H1 (cell line): ENCODE measurements at regions not wholly inside any gene's neighbourhood (a gene's known extent, or its start where the extent isn't known, plus 50 kb on each side); places are given as distances from the start of the nearest gene placed in this dataset.

Source experiments
- CTCF ChIA-PET: fragments of 300-600 bp; sonication (Branson Sonifier 250); formaldehyde crosslinking; loops from one replicate; lab custom pipeline; 2021; ENCODE audit not compliant: partially characterized antibody; lab: Charles Lee
- POLR2A ChIA-PET: fragments of 300-600 bp; sonication (Branson Sonifier 250); formaldehyde crosslinking; loops from one replicate; lab custom pipeline; 2021; ENCODE audit warnings: inconsistent platforms; ENCODE audit not compliant: partially characterized antibody; lab: Charles Lee
- DNase-seq, 2 experiments: peaks; one replicate each; pipeline versions ENCODE4 v3.0.0 to v3.0.0-alpha.2; 2010 to 2022; ENCODE audit warnings: low spot score in 2 of 2, low read depth in 1 of 2, mixed read lengths in 1 of 2
- FAIRE-seq: peaks from 2 replicates; lab custom pipeline; 2011; peaks lifted over from hg19 to GRCh38; lab: Jason Lieb, UNC
- H2AFZ ChIP-seq: 2 replicates; pipeline ENCODE4 v1.8.1; 2012; ENCODE audit warnings: low read length, inconsistent platforms
- H2AK5ac ChIP-seq: 2 replicates; pipeline ENCODE4 v1.6.1; 2013; ENCODE audit warnings: low read depth, low read length
- H2BK120ac ChIP-seq: replicated peaks from 2 replicates; pipeline ENCODE3; 2013; ENCODE audit warnings: low read depth, low read length, inconsistent platforms
- H2BK12ac ChIP-seq: 2 replicates; pipeline ENCODE4 v1.6.1; 2013; ENCODE audit warnings: low read depth, low read length
- H2BK15ac ChIP-seq: 2 replicates; pipeline ENCODE4 v1.6.1; 2013; ENCODE audit warnings: low read length
- H2BK20ac ChIP-seq: 2 replicates; pipeline ENCODE4 v1.6.1; 2013; ENCODE audit warnings: low read length
- H2BK5ac ChIP-seq: 2 replicates; pipeline ENCODE4 v1.6.1; 2013; ENCODE audit warnings: low read depth, low read length
- H3K14ac ChIP-seq: 2 replicates; pipeline ENCODE4 v1.6.1; 2013; ENCODE audit warnings: inconsistent platforms; ENCODE audit not compliant: insufficient read length
- H3K18ac ChIP-seq: 2 replicates; pipeline ENCODE4 v1.6.1; 2013; ENCODE audit warnings: low read length; ENCODE audit errors: extremely low read depth
- H3K23ac ChIP-seq: 2 replicates; pipeline ENCODE4 v1.6.1; 2013; ENCODE audit warnings: inconsistent platforms; ENCODE audit not compliant: insufficient read length
- H3K23me2 ChIP-seq: 2 replicates; pipeline ENCODE4 v1.6.1; 2013; ENCODE audit warnings: low read depth, low read length
- H3K27ac ChIP-seq: 2 replicates; pipeline ENCODE4 v1.6.1; 2011; ENCODE audit warnings: low read depth, low read length, inconsistent platforms
- H3K27me3 ChIP-seq, 4 experiments: replicated peaks in 1 of 4; 1 replicate in 1 of 4; 2 replicates in 3 of 4; pipeline versions ENCODE4 v1.6.1 to v1.8.1; 2011 to 2013; ENCODE audit warnings: low read length in 3 of 4, mild to moderate bottlenecking in 3 of 4, inconsistent platforms in 2 of 4, mixed read lengths in 2 of 4, moderate library complexity in 1 of 4; ENCODE audit not compliant: control insufficient read depth in 3 of 4, insufficient read depth in 3 of 4; ENCODE audit errors: extremely low read depth in 1 of 4
- H3K36me3 ChIP-seq, 4 experiments: 2 replicates each; pipeline versions ENCODE4 v1.6.1 to v1.8.1; 2011 to 2013; ENCODE audit warnings: mild to moderate bottlenecking in 4 of 4, low read length in 3 of 4, moderate library complexity in 2 of 4, control low read depth in 1 of 4, inconsistent platforms in 1 of 4; ENCODE audit not compliant: insufficient read depth in 4 of 4, control insufficient read depth in 2 of 4
- H3K4ac ChIP-seq: replicated peaks from 2 replicates; pipeline ENCODE3; 2013; ENCODE audit warnings: low read length, low read depth, mixed read lengths, inconsistent platforms; ENCODE audit not compliant: insufficient read length
- H3K4me1 ChIP-seq, 4 experiments: replicated peaks in 1 of 4; 1 replicate in 1 of 4; 2 replicates in 3 of 4; pipeline versions ENCODE4 v1.6.1 to v1.8.1; 2011 to 2013; ENCODE audit warnings: low read length in 3 of 4, inconsistent platforms in 2 of 4, mixed read lengths in 1 of 4; ENCODE audit not compliant: insufficient read depth in 4 of 4, control insufficient read depth in 3 of 4
- H3K4me2 ChIP-seq, 2 experiments: 2 replicates each; pipeline versions ENCODE4 v1.6.1 to v1.8.1; 2011 to 2013; ENCODE audit warnings: low read depth in 2 of 2, low read length in 2 of 2, control low read depth in 1 of 2, inconsistent platforms in 1 of 2, mild to moderate bottlenecking in 1 of 2; ENCODE audit not compliant: insufficient read depth in 1 of 2
- H3K4me3 ChIP-seq, 4 experiments: fragments of 200-600, 300-600 bp in 1 of 4; sonication (generic), shearing (Covaris generic), sonication (Bioruptor Twin) in 1 of 4; 2 replicates each; pipeline versions ENCODE4 v1.5.1 to v1.8.1; 2011 to 2016; ENCODE audit warnings: low read length in 4 of 4, low read depth in 3 of 4, control low read depth in 2 of 4, inconsistent platforms in 2 of 4, mild to moderate bottlenecking in 2 of 4, mixed read lengths in 1 of 4, moderate library complexity in 1 of 4; ENCODE audit not compliant: insufficient read depth in 2 of 4; ENCODE audit errors: extremely low read depth in 1 of 4
- H3K56ac ChIP-seq: replicated peaks from 2 replicates; pipeline ENCODE3; 2013; ENCODE audit warnings: low read depth, mild to moderate bottlenecking, mixed read lengths, low read length, inconsistent platforms; ENCODE audit not compliant: insufficient read length
- H3K79me1 ChIP-seq: 2 replicates; pipeline ENCODE4 v1.6.1; 2013; ENCODE audit warnings: low read depth, low read length, control low read depth
- H3K79me2 ChIP-seq, 2 experiments: 2 replicates each; pipeline versions ENCODE4 v1.6.1 to v1.8.1; 2012 to 2013; ENCODE audit warnings: low read length in 2 of 2, mild to moderate bottlenecking in 2 of 2, inconsistent platforms in 1 of 2; ENCODE audit not compliant: insufficient read depth in 2 of 2, control insufficient read depth in 1 of 2
- H3K9ac ChIP-seq, 4 experiments: replicated peaks in 1 of 4; 1 replicate in 1 of 4; 2 replicates in 3 of 4; pipeline versions ENCODE4 v1.6.1 to v1.8.1; 2011 to 2013; ENCODE audit warnings: low read depth in 3 of 4, low read length in 3 of 4, control low read depth in 2 of 4, mild to moderate bottlenecking in 2 of 4, moderate library complexity in 2 of 4, inconsistent platforms in 1 of 4; ENCODE audit errors: extremely low read depth in 1 of 4
- H3K9me3 ChIP-seq, 2 experiments: 2 replicates each; pipeline versions ENCODE4 v1.6.1 to v1.8.1; 2012 to 2013; ENCODE audit warnings: mild to moderate bottlenecking in 2 of 2, moderate library complexity in 2 of 2, control low read depth in 1 of 2, inconsistent platforms in 1 of 2, low read depth in 1 of 2, low read length in 1 of 2, mixed read lengths in 1 of 2; ENCODE audit not compliant: insufficient read depth in 2 of 2
- H4K20me1 ChIP-seq, 2 experiments: replicated peaks in 1 of 2; 2 replicates each; pipeline versions ENCODE3 to v1.8.1; 2011 to 2013; ENCODE audit warnings: inconsistent platforms in 2 of 2, low read length in 2 of 2, mild to moderate bottlenecking in 1 of 2; ENCODE audit not compliant: insufficient read depth in 2 of 2, control insufficient read depth in 1 of 2
- H4K5ac ChIP-seq: 2 replicates; pipeline ENCODE4 v1.6.1; 2013; ENCODE audit warnings: low read length, low read depth, mixed read lengths, inconsistent platforms; ENCODE audit not compliant: insufficient read length
- H4K8ac ChIP-seq: 2 replicates; pipeline ENCODE4 v1.8.0; 2013; ENCODE audit warnings: mild to moderate bottlenecking, moderate library complexity, low read length, inconsistent platforms; ENCODE audit not compliant: insufficient read depth; ENCODE audit errors: extremely low read depth
- H4K91ac ChIP-seq: replicated peaks from 2 replicates; pipeline ENCODE3; 2013; ENCODE audit warnings: low read length, mixed read lengths, inconsistent platforms; ENCODE audit not compliant: insufficient read length
- MAFK ChIP-seq: IDR thresholded peaks from 2 replicates; pipeline ENCODE4 v1.6.1; 2012; ENCODE audit warnings: low read depth, mild to moderate bottlenecking, improper control_type of control experiment, low read length
- PHF8 ChIP-seq: fragments of 200-600 bp; sonication (generic); conservative IDR thresholded peaks from 2 replicates; pipeline ENCODE4 v1.7.1; 2012; ENCODE audit warnings: low read depth, mild to moderate bottlenecking, inconsistent platforms, low read length, moderate library complexity
- RNF2 ChIP-seq: fragments of 200-900, 300-1000 bp; sonication (generic); IDR thresholded peaks from 2 replicates; pipeline ENCODE4 v1.7.1; 2016; ENCODE audit warnings: borderline replicate concordance, low read depth, mild to moderate bottlenecking, antibody characterized with exemption, low read length; ENCODE audit not compliant: poor library complexity, severe bottlenecking; ENCODE audit errors: missing control alignments
- RXRA ChIP-seq: IDR thresholded peaks from 2 replicates; pipeline ENCODE4 v1.6.1; 2011; ENCODE audit warnings: low read depth, mild to moderate bottlenecking, low read length, moderate library complexity; ENCODE audit not compliant: insufficient read depth
- TAF1 ChIP-seq: IDR thresholded peaks from 2 replicates; pipeline ENCODE4 v1.6.1; 2011; ENCODE audit warnings: mild to moderate bottlenecking, low read depth, low read length
- TEAD4 ChIP-seq: IDR thresholded peaks from 2 replicates; pipeline ENCODE4 v1.6.1; 2012; ENCODE audit warnings: low read depth, low read length, inconsistent platforms, mixed read lengths
- WGBS, 2 experiments: shearing (Covaris generic) in 1 of 2; methylation state at CpG; one replicate each; pipeline versions ENCODE4 v1.1.6 to v1.1.7; 2013 to 2015; ENCODE audit warnings: low lambda C conversion rate in 2 of 2, mixed read lengths in 2 of 2, inconsistent platforms in 1 of 2, low coverage in 1 of 2, missing lambda C conversion rate in 1 of 2; ENCODE audit not compliant: insufficient replicate concordance in 2 of 2, insufficient coverage in 1 of 2, insufficient read length in 1 of 2; ENCODE audit errors: extremely low coverage in 1 of 2, missing lambda C conversion rate in 1 of 2; 5-methylcytosine and 5-hydroxymethylcytosine counted together
- TF ChIP-seq, protein P1 (sequence below): IDR thresholded peaks from 2 replicates; pipeline ENCODE4 v1.6.1; 2011; ENCODE audit warnings: low read depth, mild to moderate bottlenecking, low read length; ENCODE audit not compliant: insufficient read depth
- TF ChIP-seq, protein P2 (sequence below): IDR thresholded peaks from 2 replicates; pipeline ENCODE4 v1.6.1; 2012; ENCODE audit warnings: low read length, inconsistent platforms

DNA sequence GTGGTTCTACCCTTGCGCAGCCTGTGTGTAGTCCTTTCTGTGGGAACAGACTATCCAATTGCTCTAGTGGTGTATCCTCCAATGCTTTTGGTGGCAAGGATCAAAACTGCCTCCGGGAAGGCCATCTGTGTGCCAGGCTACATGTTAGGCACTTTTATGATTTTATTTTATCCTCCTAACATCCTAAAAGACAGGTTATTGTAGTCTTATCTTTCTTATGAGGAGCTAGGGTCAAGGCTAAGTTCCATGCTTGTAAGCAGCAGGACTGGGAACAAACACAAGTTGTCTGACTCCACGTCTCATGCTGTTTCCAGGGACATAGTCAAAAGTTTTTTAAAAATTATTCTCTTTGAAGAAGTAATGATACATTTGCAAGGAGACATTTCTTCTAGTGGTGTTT lies 278.7 kb upstream of the ADAMTSL1 start:
- no peak overlapping the region for H3K4me2 ChIP-seq
- H3K9me3 ChIP-seq, result no peaks in the 10 kb centered on the region
- H3K27me3 ChIP-seq, result no peaks in the 10 kb centered on the region
- H4K8ac ChIP-seq, result no peak overlapping the region
- H3K27ac ChIP-seq, result no peak overlapping the region
- H2AK5ac ChIP-seq, result no peak overlapping the region
- no peaks in the 10 kb centered on the region for H3K36me3 ChIP-seq
- H3K23ac ChIP-seq, result no peak overlapping the region
- FAIRE-seq, result no peak
- H3K23me2 ChIP-seq, result no peaks in the 10 kb centered on the region
- 86% methylated on average over 3 of the region's 3 CpGs; no CpG with 5 or more reads in 1 of the 2 experiments for WGBS, 2 experiments
- no peak overlapping the region for H3K4me3 ChIP-seq
- no peak overlapping the region for H3K9ac ChIP-seq
- H2AFZ ChIP-seq, result no peak overlapping the region
- H3K79me1 ChIP-seq, result no peaks in the 10 kb centered on the region
- H3K56ac ChIP-seq, result no peak overlapping the region
- H4K20me1 ChIP-seq, result no peaks in the 10 kb centered on the region
- no peak overlapping the region for H2BK15ac ChIP-seq
- no peak overlapping the region for H2BK120ac ChIP-seq
- POLR2A ChIA-PET, result no interaction called here
- no peak overlapping the region for H4K5ac ChIP-seq
- no peak overlapping the region for H2BK5ac ChIP-seq
- DNase-seq, result no peak
- no peaks in the 10 kb centered on the region for H3K4me1 ChIP-seq
- no peak overlapping the region for H3K18ac ChIP-seq
- no peak overlapping the region for H2BK12ac ChIP-seq
- no peak overlapping the region for H3K14ac ChIP-seq
- no peak overlapping the region for H4K91ac ChIP-seq
- H2BK20ac ChIP-seq, result no peak overlapping the region
- CTCF ChIA-PET, result interaction anchor here (1.1 to 2.6 kb wide), 7 partner anchors 9 to 384 kb away, joined by 3 to 14 read pairs (median 5); no protein-coding TSS in a partner anchor
- H3K79me2 ChIP-seq, result no peaks in the 10 kb centered on the region
- H3K4ac ChIP-seq, result no peak overlapping the region
- TF ChIP-seq, protein P1, sequence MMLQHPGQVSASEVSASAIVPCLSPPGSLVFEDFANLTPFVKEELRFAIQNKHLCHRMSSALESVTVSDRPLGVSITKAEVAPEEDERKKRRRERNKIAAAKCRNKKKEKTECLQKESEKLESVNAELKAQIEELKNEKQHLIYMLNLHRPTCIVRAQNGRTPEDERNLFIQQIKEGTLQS, result no peak
- TF ChIP-seq RNF2, result no peak
- no peak for TF ChIP-seq MAFK
- TF ChIP-seq TAF1, result no peak
- TF ChIP-seq, protein P2, sequence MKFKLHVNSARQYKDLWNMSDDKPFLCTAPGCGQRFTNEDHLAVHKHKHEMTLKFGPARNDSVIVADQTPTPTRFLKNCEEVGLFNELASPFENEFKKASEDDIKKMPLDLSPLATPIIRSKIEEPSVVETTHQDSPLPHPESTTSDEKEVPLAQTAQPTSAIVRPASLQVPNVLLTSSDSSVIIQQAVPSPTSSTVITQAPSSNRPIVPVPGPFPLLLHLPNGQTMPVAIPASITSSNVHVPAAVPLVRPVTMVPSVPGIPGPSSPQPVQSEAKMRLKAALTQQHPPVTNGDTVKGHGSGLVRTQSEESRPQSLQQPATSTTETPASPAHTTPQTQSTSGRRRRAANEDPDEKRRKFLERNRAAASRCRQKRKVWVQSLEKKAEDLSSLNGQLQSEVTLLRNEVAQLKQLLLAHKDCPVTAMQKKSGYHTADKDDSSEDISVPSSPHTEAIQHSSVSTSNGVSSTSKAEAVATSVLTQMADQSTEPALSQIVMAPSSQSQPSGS, result no peak
- no peak for TF ChIP-seq TEAD4
- no peak for TF ChIP-seq PHF8
- TF ChIP-seq RXRA, result no peak
